Astrocyte of the spinal cord (primary cell): ENCODE measurements at regions not wholly inside any gene's neighbourhood (a gene's known extent, or its start where the extent isn't known, plus 50 kb on each side); places are given as distances from the start of the nearest gene placed in this dataset.
A peak's percentile ranks its signal among the peaks of the same experiment; 100 is the strongest.

Experiments
- DNase-seq: peaks from one replicate; pipeline ENCODE4 v3.0.0; 2011; ENCODE audit warnings: low read depth, low spot score
- H3K4me3 ChIP-seq: 2 replicates; pipeline ENCODE4 v1.5.1; 2011; ENCODE audit warnings: low read depth, mild to moderate bottlenecking, low read length, moderate library complexity
- in situ Hi-C: cut with HindIII; loops from 2 replicates; pipeline ENCODE4 v1.10.0; 2017; ENCODE audit warnings: low sequenced_read_pairs
- TF ChIP-seq, protein P1 (sequence below): IDR thresholded peaks from 2 replicates; pipeline ENCODE4 v1.5.1; 2012; ENCODE audit warnings: low read depth, mild to moderate bottlenecking, low read length, inconsistent platforms

DNA sequence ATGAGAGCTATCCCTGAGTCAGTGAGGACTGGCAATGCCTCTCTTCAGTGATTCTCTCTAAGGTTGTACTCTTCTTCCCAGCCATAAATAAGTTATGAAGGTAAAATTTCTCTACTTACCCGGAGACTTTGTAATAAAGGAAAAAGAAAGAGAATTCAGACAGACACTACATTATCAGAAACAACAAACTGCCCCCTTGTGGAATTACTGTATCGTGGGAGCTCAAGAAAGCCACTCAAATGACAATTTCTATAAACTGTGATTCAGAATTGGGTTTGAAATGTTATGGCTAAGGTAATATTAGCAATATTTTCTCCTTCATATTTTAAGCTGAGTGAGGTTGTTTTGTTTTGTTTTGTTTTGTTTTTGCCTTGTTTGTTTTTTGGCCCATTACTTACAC lies 155.8 kb upstream of the TANK start:
- TF ChIP-seq, protein P1, sequence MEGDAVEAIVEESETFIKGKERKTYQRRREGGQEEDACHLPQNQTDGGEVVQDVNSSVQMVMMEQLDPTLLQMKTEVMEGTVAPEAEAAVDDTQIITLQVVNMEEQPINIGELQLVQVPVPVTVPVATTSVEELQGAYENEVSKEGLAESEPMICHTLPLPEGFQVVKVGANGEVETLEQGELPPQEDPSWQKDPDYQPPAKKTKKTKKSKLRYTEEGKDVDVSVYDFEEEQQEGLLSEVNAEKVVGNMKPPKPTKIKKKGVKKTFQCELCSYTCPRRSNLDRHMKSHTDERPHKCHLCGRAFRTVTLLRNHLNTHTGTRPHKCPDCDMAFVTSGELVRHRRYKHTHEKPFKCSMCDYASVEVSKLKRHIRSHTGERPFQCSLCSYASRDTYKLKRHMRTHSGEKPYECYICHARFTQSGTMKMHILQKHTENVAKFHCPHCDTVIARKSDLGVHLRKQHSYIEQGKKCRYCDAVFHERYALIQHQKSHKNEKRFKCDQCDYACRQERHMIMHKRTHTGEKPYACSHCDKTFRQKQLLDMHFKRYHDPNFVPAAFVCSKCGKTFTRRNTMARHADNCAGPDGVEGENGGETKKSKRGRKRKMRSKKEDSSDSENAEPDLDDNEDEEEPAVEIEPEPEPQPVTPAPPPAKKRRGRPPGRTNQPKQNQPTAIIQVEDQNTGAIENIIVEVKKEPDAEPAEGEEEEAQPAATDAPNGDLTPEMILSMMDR: peak; percentile 52
- in situ Hi-C loops: no loop called here
- no peak overlapping the region for H3K4me3 ChIP-seq
- peak; percentile 20 for DNase-seq

DNA sequence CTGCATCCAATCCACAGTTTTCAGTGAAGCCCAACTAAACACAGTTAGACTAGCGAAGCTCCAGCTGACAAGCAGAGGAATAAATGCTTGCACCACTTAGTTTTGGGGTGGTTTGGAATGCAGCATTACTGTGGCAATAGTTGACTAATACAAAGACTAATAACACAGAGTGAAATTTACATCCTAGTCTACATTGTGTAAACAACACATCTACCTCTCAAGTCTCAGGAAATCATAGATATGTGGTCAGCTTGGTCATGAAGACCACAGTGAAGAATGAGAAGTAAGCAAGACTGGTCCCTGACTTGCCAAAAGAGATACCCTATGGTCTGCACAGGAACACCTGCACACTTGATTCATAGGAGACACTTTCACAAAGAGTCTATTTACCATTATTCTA lies 155.1 kb upstream of the TANK start:
- TF ChIP-seq, protein P1: no peak
- in situ Hi-C loops: no loop called here
- no peak for DNase-seq
- no peak overlapping the region for H3K4me3 ChIP-seq

DNA sequence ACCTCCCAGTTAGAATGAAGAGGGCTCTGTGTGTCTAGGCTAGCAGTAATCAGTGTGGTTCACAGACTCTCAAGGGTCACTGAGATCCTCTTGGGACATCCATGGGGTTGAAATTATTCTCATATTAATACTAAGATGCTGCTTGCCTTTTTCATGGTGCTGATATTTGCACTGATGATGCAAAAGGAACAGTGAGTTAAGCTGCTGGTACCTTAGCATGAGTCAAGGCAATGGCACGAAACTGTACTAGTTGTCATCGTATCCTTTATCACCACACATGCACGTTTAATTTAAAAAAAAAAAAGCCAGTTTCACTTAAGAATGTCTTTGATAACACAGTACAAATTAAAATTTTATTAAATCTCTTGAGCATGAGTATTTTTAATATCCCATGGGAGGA lies 151.9 kb upstream of the TANK start:
- DNase-seq: no peak
- in situ Hi-C loops: no loop called here
- no peak overlapping the region for H3K4me3 ChIP-seq
- TF ChIP-seq, protein P1: no peak

DNA sequence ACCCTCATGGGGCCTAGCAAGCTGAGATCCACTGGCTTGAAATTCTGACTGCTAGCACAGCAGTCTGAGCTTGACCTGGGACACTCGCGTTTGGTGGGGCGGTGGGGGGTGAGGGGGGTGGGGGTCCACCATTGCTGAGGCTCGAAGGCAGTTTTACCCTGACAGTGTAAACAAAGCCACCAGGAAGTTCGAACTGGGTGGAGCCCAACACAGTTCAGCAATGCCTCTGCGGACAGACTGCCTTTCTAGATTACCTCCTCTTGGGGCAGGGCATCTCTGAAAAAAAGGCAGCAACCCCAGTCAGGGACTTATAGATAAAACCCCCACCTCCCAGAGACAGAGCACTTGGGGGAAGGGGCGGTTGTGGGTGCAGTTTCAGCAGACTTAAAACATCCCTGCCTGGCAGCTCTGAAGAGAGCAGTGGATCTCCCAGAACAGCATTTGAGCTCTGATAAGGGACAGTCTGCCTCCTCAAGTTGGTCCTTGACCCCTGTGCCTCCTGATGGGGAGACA lies 149.7 kb upstream of the TANK start:
- DNase-seq: no peak
- TF ChIP-seq, protein P1: no peak
- H3K4me3 ChIP-seq: no peak overlapping the region
- in situ Hi-C loops: no loop called here

DNA sequence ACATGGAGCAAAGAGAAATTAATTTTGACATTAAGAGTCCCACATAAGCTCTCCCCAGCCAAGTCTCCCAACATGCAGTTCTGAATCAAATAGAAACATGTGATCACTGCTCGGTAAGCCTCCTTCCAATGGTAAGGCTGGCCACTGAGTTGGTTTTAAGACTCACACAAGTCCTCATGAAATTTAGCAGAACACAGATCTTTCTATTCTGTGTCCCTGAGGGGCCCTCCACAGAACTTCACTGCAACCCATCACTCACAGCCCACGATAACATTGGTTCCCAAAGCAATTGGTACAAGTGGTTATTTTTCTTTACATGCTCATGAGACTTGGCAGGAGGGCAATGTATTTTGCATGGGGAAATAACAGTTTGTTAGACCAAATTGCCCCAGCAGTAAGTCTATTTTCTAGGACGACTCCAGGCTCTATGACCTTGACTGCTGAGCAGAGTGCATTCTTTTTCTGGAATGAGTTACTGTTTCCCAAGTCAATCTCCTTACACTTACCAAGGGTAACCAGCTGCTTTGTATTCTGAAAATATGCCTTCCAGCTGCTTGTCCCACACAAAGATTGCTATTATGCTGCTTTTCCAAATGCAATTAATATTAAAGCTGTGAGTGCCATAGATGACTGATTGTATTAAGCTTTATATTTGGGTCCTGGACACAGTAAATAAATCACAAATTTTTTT lies 142.3 kb upstream of the TANK start:
- in situ Hi-C loops: no loop called here
- TF ChIP-seq, protein P1: no peak
- no peak overlapping the region for H3K4me3 ChIP-seq
- no peak for DNase-seq

DNA sequence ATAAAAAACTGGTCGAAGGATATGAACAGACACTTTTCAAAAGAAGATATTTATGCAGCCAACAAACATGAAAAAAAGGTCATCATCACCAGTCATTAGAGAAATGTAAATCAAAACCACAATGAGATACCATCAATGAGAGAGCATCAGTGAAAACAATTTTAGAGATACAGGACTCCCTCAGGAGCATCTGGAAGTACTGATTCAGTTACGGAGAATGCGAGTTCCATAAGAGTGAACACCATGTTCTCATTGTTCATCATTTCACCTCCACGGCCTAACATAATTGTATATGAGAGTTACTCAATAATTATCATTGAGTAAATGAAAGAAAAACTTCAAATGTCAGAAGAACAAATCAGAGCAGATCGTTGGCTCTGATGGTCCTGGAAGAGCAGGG lies 140.9 kb upstream of the TANK start:
- no peak for DNase-seq
- in situ Hi-C loops: no loop called here
- H3K4me3 ChIP-seq: no peak overlapping the region
- TF ChIP-seq, protein P1: no peak
